Inflammatory macrophage treated with lipopolysaccharide for 1 hour (primary cell): ENCODE measurements at regions not wholly inside any gene's neighbourhood (a gene's known extent, or its start where the extent isn't known, plus 50 kb on each side); places are given as distances from the start of the nearest gene placed in this dataset.
"Not testable (repeated sequence)": the region's sequence is repeated elsewhere in the genome, so short reads cannot be mapped to it uniquely, and the experiment has no call there.

Source experiments
- DNase-seq, 2 donors: peaks; one replicate each; pipeline ENCODE4 v3.0.0-alpha.2; 2020 to 2022

DNA sequence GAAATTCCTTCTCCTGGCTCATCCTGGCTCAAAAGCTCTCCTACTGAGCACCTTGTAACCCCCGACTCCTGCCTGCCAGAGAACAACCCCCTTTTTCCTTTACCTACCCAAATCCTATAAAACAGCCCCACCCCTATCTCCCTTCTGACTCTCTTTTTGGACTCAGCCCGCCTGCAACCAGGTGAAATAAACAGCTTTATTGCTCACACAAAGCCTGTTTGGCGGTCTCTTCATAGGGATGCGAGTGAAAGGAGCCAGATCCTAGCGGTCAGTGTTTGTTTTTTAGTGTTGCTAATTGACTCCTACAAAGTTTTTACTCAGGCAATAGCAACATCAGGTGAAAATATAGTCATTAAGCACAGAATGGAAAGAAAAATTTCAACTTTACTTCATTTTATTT lies 592.3 kb upstream of the AADAT start:
- not testable (repeated sequence) for DNase-seq

- DNase-seq, result no peak
Measured at GRCh38 chr4:170675568-170676262, 586.0 kb upstream of the AADAT start.

- no peak for DNase-seq
Measured at GRCh38 chr4:170674176-170674575, 584.4 kb upstream of the AADAT start.

DNA sequence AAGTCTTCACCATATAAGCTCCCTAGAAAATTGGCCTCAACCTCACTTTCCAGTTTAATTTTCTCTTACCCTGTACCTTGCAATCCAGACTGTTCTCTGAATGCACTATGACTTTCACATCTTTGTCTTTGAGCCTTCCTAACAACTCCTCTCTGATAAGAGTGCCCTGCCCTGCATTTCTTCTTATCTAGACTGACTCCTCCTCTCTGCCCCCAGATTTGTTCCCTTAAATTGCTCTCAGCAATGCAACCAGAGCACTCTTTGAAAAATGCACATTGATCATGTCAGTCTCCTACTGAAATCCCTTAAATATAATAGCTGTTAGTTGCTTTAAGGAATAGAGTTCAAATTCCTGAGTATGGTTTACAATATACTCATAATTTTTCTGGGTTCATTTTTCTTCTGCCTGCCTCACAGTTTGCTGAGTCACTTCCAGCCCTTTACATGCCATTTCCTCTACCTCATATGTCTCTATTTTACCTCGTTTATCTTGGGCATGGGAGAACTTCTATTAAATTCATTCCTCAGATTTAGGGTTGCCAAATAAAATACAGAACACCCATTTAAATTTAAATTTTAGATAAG lies 582.7 kb upstream of the AADAT start:
- DNase-seq, result no peak

DNA sequence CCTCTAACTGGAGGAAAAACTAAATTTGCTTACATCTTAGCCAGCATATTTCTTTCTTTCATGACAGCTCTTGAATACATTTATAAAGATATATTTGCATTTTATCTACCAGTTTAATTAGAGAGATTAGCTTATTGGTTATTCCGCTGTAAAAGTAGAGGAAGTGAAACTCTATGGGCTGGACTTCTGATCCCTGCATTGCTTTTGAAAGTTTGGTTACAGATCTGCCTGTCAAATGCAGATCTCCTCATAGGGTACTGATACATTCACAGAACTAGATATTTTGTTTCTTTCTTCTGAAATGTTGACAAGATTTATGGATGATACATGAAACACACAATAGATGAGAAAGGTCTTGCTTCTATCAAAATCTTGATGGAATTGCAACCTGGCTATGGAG lies 581.4 kb upstream of the AADAT start:
- no peak for DNase-seq

- no peak for DNase-seq
Measured at GRCh38 chr4:170667814-170668213, 578.1 kb upstream of the AADAT start.

DNA sequence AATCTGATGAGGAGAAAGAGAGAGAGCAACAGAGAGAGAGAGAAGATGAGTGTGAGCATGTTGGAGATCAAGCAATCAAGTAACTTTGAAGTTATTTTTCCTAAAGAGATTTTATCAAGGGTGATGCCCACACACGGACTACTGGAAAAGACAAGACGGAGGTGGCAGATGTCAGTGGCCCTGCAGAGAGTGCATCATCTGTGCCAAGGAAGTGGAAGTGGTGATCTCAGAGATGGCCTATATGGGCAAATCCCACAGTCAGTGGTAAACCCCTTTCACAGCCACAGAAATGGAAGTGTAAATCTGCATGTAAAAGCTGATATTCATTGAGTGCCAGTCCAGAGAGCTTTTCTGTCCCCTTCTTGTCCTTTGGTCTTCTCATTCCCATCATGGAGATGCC lies 577.2 kb upstream of the AADAT start:
- no peak for DNase-seq

DNA sequence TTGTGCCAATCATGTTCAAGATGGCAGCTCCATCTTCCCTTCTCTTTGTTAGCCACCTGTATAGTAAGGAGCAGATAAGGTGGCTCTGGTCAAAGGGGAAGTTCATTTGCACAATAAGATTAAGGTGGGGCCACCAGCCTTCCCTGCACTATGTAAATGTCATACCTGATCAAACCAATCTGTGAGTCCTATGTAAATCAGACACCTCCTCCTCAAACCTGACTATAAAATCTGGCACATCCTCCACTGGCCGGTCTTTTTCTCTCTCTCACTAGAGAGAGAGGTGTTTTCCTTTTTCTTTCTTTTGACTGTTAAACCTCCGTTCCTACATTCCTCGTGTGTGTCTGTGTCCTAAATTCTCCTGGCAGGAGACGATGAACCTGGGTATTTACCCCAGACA lies 572.5 kb upstream of the AADAT start:
- no peak for DNase-seq

- no peak for DNase-seq
Measured at GRCh38 chr4:170657761-170658160, 568.0 kb upstream of the AADAT start.

DNA sequence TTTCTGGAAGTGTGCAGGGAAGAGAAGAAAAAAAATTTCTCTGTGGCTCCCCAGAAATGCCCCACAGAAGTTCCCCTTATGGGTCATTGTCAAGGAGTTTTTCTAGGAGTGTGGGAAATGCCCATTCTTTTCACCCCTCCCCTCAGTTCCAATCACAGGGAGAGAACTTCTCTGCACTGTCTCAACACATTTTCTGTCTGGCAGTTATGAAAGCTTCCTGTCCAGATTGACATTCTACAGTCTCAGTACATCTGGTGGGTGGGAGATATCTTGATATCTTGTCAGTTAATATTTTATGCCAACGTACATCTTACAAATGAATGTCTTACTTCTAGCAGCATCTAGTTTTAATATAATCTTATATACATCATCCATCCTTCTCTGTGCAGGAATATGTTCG lies 566.8 kb upstream of the AADAT start:
- DNase-seq, result no peak

GRCh38 chr4:170652571-170652970 lies 562.8 kb upstream of the AADAT start:
- DNase-seq, result no peak

- DNase-seq, result no peak
Measured at GRCh38 chr4:170651786-170652185, 562.0 kb upstream of the AADAT start.

DNA sequence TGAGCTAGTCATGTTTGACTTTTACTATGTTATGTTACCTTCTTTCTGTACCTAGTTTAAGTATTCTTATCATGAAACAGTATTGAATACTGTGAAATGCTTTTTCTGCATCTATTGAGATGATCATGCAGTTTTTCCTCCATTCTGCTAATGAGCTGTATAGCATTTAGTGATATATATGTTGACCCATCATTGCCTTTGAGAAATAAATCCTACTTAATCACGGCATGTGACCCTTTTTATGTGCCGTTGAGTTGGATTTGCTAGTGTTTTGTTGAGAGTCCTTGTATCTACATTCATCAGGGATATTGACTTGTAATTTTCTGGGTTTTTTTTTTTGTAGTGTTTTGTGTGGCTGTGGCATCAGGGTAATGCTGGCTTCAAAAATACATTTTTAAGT lies 537.7 kb upstream of the AADAT start:
- no peak for DNase-seq

DNA sequence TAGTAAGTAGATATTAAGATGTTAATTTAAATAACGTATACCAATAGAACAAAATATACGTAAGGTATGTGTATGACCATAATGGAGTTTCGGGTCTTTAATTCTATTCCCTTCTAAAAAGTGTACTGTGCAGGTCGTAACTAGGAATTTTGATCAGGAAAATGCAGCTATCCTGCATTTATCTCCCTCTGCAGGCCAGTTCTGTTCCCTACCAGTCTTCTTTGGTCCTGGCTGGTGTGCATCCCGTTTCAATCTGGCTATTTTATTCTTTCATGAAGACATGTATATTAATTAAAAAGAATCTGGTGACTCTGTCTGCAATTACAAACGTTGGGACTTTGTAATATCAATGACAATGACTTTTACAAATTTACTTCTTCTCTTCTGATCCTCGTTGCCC lies 534.1 kb upstream of the AADAT start:
- no peak for DNase-seq

GRCh38 chr4:170610434-170610833 lies 520.7 kb upstream of the AADAT start:
- no peak for DNase-seq

- DNase-seq, result no peak
Measured at GRCh38 chr4:170599894-170600293, 510.1 kb upstream of the AADAT start.

DNA sequence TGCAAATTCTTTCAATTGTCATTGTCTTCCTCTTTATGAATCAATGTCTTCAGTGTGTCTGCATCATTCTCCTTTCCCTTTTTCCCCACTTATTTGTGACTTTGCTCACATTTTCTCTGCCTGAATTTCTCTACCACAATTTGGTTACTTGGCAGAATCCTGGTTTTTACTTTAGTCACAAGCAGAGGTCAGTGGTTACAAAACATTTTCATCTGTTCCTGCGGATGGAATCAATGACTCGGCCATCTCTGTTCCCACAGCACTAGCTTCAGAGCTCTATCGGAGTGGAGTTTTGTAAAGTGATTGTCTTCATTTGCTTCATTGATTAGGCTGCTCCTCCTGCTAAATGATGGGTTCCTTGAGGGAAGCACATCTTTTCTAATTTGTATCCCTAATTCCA lies 501.3 kb upstream of the AADAT start:
- DNase-seq, result no peak

- DNase-seq, result no peak
Measured at GRCh38 chr4:170589597-170590191, 499.9 kb upstream of the AADAT start.

DNA sequence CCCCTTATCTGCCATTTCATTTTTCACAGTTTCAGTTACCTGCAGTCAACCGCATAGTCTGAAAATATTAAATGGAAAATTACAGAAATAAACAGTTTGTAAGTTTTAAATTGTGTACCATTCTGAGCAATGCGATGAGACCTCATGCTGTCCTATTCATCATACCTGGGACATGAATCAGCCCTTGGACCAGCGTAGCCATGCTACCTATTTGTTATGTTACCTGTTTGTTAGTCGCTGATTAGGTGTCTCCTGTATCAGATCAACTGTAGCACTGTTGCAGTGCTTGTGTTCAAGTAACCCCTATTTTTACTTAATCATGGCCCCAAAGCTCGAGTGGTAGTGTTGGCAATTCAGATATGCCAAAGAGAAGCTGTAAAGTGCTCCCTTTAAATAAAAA lies 492.2 kb upstream of the AADAT start:
- DNase-seq, result no peak

- DNase-seq, result no peak
Measured at GRCh38 chr4:170581322-170581721, 491.6 kb upstream of the AADAT start.

GRCh38 chr4:170580651-170581050 lies 490.9 kb upstream of the AADAT start:
- no peak for DNase-seq

- DNase-seq, result no peak
Measured at GRCh38 chr4:170538821-170539473, 449.2 kb upstream of the AADAT start.

DNA sequence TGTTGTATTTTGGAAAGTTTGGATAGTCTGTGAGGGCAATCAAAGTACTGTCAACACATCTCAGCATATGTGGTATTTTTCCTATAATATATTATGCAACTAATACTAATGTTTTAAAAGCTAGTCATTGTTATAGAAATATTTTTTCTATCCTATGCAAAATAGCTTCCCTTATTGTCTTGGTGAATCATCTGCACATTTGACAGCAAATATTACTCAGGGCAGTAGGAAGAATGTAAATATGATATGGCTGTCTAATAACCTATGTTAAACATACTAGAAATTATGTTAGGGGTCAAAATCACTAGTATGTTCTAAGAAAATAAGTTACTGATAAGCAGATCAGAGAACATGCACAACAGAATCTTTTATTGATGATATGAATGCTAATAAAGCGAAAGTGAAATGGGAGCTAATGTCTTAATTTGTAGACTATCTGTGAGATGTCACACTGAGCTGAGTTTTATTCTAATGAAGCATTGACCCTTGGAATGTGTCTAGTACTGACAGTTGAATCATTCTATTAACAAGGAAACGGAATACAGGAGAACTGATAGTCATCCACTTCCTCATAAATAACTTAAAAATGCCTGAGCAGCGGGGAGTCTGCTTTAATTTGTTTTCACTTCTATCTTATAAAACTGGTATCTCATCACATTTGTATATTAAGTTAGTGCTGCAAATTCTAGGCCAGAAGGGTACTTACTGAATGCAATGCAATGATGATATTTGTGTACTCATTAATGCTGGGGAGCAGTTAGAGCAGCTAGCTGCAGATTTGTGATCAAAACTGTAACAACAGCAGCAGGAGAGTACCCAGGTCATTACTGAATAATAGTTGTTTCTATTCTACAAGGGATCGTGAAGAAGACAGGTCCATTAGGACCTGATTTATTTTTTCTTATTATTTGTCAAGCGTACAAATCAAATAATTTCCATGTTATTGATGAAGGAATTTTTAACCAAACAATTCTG lies 440.3 kb upstream of the AADAT start:
- no peak for DNase-seq
